NCI-H146 treated with DMSO at 0.1 percent for 48 hours (cell line): ENCODE measurements at regions not wholly inside any gene's neighbourhood (a gene's known extent, or its start where the extent isn't known, plus 50 kb on each side); places are given as distances from the start of the nearest gene placed in this dataset.
"Not testable (repeated sequence)": the region's sequence is repeated elsewhere in the genome, so short reads cannot be mapped to it uniquely, and the experiment has no call there.

Experiments used
- DNase-seq: peaks from one replicate; lab custom pipeline; 2025; ENCODE audit not compliant: unreplicated experiment; lab: John Stamatoyannopoulos, UW

DNA sequence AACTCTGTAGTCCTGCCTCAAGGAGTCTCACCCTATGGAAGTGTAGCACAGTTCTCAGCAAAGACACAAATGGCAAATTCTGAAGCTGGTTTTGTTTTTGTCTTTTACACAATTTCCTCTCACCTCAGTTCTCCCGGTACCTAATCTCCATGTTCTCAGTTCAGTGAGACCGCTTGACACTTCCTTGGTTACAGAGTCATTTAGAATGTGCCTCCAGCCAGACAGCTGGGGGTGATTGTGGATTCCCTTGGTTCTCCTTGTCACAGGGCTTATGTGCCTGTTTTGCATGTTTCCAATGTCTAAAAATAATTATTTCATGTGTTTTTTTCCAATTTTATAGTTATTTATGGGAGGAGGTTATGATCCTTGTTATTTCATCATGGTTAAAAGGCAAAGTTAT lies 379.5 kb upstream of the MAP2 start:
- DNase-seq: no peak

DNA sequence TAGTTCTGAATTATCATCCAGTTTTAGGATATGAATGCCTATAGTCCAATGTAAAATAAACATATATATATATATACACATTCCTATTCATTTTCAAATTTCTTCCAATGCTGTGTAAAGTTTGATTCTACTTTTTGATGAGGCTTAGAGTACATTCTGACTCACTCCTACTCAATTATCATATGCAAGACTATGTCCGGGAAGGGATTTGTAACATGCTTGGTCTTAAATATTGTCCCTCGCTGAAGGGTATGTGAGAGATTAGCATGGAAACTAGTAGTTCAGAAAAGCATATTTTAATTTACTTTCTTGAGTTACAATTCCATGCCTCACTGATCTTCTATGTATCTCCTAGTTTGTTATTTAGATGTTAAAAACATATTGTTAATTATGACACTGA lies 377.7 kb upstream of the MAP2 start:
- DNase-seq: no peak

DNA sequence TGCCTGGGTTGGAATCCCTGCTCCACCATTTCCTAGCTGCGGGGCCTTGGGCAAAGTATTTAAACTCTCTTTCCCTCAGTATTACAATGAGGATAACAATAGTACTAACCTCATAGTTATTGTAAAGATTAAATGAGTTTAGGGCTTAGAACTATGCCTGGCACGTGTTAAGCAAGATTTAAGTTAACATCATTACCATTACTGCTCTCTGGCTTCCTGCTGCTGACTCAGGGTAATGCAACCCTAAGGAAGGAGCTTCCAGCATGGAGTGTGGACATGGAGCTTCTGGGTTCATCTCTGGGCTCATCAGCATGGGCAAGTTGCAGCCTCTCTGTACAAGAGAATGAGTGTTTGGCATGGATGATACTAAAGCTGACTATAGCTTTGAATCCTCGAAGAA lies 374.2 kb upstream of the MAP2 start:
- DNase-seq: no peak

DNA sequence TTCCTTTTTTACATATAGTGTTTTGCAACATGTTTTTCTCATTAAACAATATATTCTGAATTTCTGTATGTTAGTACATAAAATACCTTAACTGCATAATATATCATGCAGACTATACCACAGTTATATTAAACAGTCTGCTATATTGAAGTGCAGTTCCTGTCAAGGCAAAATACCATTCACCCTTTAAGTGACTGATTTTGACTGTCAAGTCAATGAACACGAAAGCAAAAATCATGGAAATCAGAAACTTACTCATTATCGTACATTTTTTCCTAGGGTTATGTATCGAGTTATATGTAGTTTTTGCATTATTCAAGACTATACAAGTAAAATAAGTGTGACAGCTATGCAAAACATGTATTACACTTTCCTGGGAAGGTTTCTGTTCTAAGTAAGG lies 361.6 kb upstream of the MAP2 start:
- no peak for DNase-seq

DNA sequence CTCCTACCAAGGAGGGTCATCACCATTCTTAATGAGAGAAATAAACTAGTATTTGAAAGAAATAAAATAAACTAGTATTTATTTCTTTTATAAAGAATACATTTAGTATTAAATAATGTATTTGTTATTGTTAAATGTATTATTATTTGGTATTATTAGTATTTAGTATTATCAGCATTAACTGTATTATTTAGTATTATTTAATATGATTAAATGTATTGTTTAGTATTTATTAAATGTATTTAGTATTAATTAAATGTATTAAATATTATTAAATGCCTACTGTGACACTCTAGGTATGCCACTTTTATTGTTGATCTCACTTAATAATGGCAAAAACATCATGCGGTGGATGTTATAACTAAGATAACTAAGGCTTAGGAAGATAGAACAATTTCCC lies 353.6 kb upstream of the MAP2 start:
- no peak for DNase-seq

DNA sequence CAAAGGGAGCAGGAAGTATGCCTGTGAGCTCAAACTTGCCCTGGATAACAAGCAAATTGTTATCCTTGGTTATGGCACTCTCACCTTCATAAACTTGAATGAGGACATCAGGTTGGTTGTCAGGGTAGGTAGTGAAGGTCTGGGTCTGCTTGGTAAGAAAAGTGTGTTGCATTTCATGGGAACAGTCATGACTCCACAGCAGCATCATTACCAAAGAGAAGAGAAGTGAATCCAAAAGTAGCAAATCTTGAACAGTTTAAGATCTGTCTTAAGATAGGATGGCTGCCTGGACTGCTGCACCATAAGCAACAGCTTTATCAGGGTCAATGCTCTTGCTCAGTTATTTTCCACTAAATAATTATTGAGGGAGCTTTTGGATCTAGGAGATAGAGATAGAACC lies 350.7 kb upstream of the MAP2 start:
- DNase-seq: no peak

DNA sequence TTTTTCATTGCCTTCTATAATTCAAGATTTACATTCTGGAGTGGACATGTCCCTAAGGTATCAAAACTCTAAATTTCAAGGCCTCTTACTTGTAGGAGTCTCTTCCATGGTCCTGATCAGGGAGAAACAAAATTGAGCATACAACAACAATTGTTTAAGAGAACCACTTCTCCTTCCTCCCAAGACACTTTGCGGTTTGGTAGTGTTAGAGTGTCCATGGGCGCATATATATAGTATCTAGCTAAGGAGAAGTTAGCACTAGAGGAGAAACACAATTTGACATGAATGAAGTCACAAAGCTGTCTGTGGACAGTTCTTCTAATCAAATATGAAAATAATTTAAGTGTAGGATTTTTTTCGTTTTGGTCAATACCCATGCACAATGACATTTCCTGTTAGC lies 349.1 kb upstream of the MAP2 start:
- no peak for DNase-seq

DNA sequence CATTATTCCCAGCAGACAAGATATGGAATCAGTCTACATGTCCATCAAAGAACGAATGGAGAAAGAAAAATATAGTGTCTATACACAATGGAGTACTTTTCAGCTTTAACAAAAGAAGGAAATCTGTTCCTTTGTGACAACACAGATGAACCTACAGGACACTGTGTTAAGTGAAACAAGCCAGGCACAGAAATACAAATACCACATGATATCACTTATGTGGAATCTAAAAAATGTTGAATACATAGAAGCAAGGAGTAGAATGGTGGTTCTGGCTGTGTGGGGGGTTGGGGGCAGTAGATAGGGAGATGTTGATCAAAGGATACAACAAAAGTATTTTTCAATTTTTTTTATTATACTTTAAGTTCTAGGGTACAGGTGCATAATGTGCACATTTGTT lies 347.7 kb upstream of the MAP2 start:
- DNase-seq: no peak

DNA sequence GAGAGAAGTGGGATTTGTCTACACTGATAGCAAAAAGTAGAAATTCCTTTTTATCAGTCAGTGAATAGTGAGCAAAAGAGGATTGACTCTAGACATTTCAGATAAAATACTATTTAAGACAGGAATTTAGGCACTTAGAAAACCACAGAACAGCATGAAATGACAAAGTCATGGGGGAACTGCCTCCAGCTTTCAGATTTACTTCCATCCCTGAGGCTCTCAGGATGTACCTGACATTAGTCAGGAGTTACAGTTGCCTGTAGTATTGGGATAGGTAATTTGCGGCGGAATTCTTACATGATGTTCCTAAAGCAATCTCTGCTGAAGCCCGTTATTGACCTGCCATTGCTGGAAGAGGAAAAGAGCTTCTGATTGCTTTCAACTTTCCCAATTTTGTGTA lies 337.1 kb upstream of the MAP2 start:
- no peak for DNase-seq

DNA sequence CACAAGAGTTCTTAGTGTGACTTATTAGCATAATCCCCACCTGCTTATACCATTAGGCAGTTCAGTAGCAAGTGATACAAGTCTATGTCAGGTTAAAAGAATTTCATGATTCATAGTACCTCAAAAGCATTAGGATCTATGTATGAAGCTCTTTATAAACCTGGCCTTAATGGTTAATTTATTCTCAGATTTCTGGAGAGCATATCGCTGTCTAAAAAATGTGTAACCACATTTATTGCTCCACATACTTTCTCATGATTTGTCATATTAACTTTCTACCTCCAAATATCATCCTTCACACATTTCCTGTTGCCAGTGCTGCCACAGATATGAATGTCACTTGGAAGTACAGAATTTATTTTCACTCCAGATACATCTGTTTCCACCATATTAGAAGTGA lies 332.8 kb upstream of the MAP2 start:
- DNase-seq: no peak

DNA sequence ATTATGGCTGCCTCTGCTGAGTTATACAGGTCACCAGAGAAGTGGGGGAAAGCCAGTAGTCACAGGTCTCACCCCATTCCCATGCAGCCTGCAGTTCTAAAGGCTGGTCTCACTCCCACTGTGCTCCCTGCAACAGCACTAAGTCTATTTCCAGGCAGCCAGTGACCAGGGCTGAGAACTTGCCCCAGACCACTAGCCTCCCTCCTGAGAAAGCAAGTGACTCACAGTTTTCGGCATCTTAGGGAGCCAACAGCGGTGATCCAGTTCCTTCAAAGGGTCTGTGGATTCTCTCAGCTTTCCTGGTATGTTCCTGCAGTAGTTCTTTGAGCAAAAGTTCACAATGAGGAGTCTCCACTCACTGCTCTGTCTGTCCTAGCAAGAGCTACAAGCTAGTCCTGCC lies 329.6 kb upstream of the MAP2 start:
- DNase-seq: no peak

DNA sequence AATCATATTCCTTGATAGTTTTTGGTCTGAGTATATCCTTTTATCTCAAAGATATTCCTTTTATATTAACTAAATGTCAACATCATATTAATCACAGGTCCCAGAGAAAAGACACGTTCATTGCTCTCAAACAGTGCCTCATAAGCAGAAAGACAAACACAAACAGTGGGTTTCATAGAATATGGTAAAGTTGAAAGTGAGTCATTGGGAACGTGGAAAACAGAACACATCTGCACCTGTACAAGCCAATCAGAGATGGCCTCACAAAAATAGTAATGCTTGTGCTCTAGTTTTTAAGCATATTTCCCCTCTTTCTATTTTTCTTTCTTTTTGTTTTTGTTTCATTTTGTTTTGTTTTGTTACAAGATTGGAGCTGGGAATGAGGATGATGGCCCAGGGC lies 328.4 kb upstream of the MAP2 start:
- DNase-seq: no peak

DNA sequence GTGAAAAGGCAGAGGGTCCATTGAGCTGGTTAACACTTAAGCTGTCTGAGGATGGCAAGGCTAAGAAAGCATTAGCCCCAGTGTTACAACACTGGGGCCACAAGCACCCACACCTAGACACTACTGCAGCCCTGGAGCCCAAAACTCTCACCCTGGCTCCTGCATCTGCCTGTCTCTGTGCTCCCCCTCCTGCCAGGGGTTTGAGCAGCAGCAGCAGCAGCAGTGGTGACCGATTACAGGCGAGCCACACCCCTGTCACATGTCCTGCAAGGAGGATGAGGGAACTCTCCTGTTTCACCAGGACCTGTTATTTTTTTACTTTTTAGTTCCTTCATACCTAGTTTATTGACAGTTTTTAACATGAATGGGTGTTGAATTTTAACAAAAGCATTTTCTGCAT lies 326.7 kb upstream of the MAP2 start:
- DNase-seq: no peak

DNA sequence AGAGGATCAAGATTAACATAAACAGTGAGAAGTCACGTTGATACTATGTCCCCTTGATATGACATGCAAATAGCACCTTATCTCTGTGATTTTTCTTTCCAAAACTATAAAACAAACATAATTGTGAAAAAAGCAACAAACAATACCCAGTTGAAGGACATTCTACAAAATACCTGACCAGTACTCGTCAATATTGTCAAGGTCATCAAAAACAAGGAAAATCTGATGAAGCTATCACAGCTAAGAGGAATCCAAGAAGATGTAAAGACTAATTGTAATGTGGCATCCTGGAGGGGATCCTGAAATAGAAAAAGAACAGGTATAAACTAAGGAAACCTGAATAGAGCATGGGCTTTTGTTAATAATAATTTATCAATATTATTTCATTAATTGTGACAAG lies 321.5 kb upstream of the MAP2 start:
- no peak for DNase-seq

DNA sequence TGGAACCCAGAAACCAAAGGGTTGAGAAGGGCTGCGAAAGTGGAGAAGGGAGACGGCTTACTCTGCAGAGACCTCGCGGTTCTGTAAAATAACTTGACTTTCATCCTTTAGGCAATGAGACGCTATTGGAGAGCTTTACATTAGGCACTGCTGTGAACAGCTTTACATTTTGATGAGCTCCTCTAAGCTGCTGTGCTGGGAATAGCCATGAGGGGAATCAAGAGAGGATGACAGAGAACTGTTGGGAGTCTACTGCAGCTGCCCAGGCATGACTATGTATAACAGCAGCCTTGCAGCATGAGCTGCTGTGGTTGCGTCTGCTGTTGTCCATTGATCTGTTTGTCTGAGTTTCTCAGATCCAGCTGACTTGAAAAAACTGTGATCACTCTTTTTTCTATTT lies 310.8 kb upstream of the MAP2 start:
- DNase-seq: no peak

DNA sequence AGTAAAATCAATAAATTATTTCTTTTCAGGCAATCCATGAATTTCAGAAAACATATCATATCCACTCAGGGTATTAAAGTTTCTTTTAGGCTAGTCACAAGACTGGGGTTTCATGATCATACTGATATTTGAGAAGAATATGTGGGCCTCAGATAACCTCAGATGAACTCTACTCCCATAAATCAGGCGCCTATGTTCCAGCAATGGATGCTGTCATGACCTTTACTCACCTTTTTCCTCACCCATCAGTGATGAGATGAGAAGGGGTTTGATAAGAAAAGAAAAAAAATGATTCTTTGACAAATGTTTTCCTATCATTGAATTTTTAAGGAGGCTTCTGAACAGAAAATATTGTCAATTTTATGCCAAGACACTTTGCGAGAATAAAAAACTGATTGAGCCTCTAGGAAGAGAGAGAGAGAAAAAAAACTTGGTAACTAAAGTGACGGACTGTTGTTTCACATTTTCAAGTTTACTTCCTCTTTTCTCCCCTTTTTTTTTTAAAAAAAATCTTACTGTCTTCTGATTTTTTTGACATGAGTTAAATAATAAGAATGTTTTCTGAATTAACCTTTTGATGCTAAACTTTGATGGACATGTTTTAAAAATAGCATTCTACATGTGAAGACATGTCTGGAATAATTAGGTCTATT lies 309.1 kb upstream of the MAP2 start:
- no peak for DNase-seq

DNA sequence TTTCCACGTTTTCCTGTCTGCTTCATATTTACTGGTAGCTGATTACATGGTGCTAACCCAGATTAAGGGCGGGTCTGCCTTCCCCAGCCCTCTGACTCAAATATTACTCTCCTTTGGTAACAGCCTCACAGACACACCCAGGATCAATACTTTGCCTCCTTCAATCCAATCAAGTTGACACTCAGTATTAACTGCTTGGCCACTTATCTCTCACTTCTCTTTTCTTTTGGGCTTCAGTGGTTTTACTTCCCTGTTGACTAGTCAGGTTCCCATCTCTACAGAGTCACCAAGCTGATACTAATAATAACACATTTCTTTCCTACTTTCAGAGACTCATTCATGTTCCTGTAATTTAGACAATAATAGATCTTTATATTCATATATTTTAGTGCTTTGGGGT lies 302.2 kb upstream of the MAP2 start:
- DNase-seq: no peak

DNA sequence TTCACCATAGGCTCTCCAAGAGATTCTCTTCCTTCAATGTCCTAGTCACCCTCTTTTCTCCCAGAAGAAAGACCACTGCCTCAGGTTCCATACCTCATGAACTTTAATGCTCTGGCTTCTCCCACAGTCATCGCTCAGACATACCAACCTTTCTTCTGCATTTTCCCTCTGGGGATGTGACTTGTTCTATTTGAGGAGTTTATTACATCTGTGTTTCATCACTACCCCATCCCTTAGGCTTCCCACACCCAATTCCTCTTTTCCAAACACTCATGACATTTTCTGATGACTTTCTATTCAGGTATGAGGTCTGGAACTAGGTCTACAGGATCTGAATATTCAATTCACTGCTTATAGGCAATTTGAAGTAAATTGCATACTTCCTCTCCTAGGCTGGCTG lies 298.6 kb upstream of the MAP2 start:
- DNase-seq: no peak

DNA sequence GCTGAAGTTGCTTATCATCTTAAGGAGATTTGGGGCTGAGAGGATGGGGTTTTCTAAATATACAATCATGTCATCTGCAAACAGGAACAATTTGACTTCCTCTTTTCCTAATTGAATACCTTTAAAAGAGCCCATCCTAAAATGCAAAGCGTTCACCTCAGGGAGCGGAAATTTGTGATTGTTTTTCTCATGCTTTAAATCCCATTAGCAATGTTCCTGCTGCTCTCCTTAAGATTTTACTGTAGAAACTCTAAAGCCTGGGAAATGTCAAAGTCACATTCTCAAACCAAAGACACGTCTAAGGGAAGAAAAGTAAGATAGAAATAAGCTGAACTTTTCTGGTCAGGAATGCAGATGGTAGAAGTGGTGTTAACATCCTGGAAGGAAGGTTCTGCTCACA lies 285.8 kb upstream of the MAP2 start:
- DNase-seq: no peak

DNA sequence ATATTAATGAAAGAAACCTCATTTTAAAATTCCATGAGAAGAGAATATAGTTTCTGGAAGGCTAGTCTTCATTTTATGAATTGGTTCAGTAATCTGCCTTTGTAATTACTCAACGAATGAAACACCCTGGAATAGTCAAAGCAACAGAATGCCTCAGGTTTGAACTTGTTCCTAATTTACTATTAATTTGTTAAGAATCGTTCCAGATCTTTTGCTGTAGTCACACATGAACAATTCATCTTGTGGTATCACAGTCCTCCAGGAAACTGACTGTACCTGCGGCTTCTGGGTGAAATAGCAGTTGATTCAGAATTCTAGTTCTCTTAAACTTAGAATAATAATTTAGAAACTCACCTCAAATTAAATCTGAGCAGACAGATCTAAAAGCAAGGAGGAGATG lies 282.7 kb upstream of the MAP2 start:
- no peak for DNase-seq

DNA sequence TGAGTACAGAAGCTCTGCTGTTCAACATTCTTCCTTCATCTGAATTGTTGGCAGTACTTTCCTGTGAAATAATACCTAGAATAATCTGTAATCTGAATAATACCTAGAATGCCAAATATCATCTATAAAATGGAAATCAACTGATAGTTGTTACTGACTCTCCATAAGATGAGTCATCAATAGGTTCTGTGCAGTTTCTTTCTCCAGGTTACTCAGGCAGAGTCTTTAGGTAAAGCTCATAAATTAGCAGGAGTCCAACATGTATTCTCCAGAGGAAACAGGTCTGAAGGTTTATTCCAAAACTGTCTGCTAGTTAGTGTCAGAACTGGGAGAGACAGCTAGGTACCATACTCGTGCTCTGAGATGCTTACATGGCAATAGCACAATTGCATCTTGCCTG lies 282.0 kb upstream of the MAP2 start:
- no peak for DNase-seq

DNA sequence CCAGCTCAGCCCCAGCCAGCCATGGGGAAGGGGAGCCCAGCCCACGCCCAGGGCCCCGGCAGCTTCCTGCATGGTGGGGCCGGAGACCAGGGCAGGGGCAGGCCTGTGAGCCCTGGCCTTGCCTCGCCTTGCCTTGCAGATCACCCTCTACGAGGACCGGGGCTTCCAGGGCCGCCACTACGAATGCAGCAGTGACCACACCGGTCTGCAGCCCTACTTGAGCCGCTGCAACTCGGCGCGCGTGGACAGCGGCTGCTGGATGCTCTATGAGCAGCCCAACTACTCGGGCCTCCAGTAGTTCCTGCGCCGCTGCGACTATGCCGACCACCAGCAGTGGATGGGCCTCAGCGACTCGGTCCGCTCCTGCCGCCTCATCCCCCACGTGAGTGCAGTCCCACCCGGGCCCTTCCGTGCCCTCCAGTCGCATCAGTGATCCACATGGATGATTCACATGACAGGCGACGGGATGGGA lies 278.6 kb upstream of the MAP2 start:
- DNase-seq: not testable (repeated sequence)

DNA sequence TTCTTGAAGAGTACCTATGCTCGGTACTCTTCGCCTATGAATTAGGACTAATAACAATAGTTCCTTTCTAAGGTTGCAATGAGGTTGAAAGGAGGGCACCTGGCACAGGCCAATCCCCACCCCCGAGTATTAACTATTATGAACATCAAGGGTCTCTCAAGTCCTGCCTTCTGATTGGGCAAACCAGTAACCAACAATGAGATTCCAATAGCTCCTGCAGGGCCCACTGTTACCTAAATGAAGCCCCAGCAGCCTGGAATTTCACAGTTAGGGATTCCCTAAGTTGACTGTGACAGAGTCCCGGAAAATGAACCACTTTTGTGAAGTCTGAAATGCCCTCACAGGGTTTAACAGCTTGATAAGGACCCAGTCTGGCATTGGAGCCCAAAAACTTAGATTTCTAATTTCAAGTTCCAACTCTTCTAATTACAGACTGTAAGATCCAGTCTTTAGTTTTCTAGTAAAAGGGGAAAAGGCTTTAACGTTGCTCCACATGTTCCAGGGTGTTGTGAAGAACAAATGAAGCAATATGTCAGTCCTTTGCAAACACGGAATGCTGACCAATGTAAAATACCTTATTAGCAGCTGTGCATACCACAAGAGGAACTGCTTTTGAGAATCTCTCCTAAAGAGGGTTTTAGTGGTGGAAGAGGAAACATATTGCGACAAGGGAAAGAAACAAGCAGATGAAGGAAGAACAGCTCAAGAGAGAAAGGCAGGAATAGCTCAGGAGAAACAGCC lies 277.7 kb upstream of the MAP2 start:
- DNase-seq: no peak
